SK-N-MC (cell line): ENCODE measurements at regions not wholly inside any gene's neighbourhood (a gene's known extent, or its start where the extent isn't known, plus 50 kb on each side); places are given as distances from the start of the nearest gene placed in this dataset.

Experiments used
- EZH2 ChIP-seq: fragments of 200-600 bp; sonication (generic); IDR thresholded peaks from one replicate; pipeline ENCODE4 v1.6.1; 2017; ENCODE audit warnings: antibody characterized with exemption
- POLR2AphosphoS5 ChIP-seq: IDR thresholded peaks from 2 replicates; pipeline ENCODE4 v1.6.1; 2012; ENCODE audit warnings: mild to moderate bottlenecking, low read depth, low read length, borderline replicate concordance

DNA sequence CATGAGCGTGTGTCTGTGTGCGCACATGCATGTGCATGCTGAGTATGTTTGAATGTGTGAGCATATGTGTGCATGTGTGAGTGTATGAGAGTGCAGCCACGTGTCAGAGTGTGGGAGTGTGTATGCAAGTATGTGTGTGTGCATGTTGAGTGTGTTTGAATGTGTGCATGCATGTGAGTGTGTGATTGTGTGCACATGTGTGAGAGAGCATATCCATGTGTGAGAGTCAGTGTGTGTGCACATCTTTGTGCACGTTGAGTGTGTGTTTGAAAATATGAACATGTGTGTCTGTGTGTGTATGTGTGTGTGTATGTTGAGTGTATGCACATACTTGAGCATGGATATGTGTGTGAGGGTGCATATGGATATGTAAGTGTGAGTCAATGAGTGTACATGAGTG lies 730.8 kb downstream of the VRK1 start:
- TF ChIP-seq EZH2 (no peak), POLR2AphosphoS5 (no peak)
